Neural cell (in vitro differentiated cells): ENCODE measurements at regions not wholly inside any gene's neighbourhood (a gene's known extent, or its start where the extent isn't known, plus 50 kb on each side); places are given as distances from the start of the nearest gene placed in this dataset.

Experiments used
- H2AFZ ChIP-seq: fragments of 200-600, 300-800 bp; sonication (generic), shearing (Covaris generic); 2 replicates; pipeline ENCODE4 v1.6.0; 2014; ENCODE audit warnings: low read depth, mild to moderate bottlenecking, antibody characterized with exemption, low read length, moderate library complexity
- H3F3A ChIP-seq: fragments of 200-600 bp; shearing (Covaris generic); 2 replicates; pipeline ENCODE4 v1.6.1; 2016; ENCODE audit warnings: mild to moderate bottlenecking, moderate library complexity, mixed read lengths, antibody characterized with exemption, low read length; ENCODE audit not compliant: insufficient read depth, poor library complexity, severe bottlenecking
- H3K27ac ChIP-seq: fragments of 200-600, 300-800 bp; sonication (generic), shearing (Covaris generic); 2 replicates; pipeline ENCODE4 v1.5.1; 2014; ENCODE audit warnings: mild to moderate bottlenecking, low read length, moderate library complexity
- H3K27me3 ChIP-seq: fragments of 300-800, 200-600 bp; sonication (generic), shearing (Covaris generic); 2 replicates; pipeline ENCODE4 v1.6.0; 2014; ENCODE audit warnings: mild to moderate bottlenecking, low read depth, low read length, moderate library complexity; ENCODE audit not compliant: insufficient read depth
- H3K36me3 ChIP-seq: fragments of 300-800, 200-600 bp; sonication (generic), shearing (Covaris generic); 2 replicates; pipeline ENCODE4 v1.5.1; 2014; ENCODE audit warnings: mild to moderate bottlenecking, antibody characterized with exemption, low read length, moderate library complexity; ENCODE audit not compliant: insufficient read depth
- H3K4me2 ChIP-seq: fragments of 300-800, 200-600 bp; sonication (generic), shearing (Covaris generic); 2 replicates; pipeline ENCODE4 v1.6.0; 2014; ENCODE audit warnings: mild to moderate bottlenecking, low read length
- H3K4me3 ChIP-seq: fragments of 300-800, 200-600 bp; sonication (generic), shearing (Covaris generic); 2 replicates; pipeline ENCODE4 v1.5.1; 2014; ENCODE audit warnings: mild to moderate bottlenecking, low read length, moderate library complexity
- H3K79me2 ChIP-seq: fragments of 200-600 bp; shearing (Covaris generic); replicated peaks from 2 replicates; pipeline ENCODE4 v1.6.0; 2014; ENCODE audit warnings: mild to moderate bottlenecking, low read length, moderate library complexity; ENCODE audit not compliant: insufficient read depth
- H3K9ac ChIP-seq: fragments of 300-800, 200-600 bp; sonication (generic), shearing (Covaris generic); 2 replicates; pipeline ENCODE4 v1.6.1; 2016; ENCODE audit warnings: mild to moderate bottlenecking, low read length, mixed read lengths
- H3K9me2 ChIP-seq: fragments of 200-600 bp; shearing (Covaris generic); 2 replicates; pipeline ENCODE4 v1.6.1; 2016; ENCODE audit warnings: mild to moderate bottlenecking, low read length, mixed read lengths; ENCODE audit not compliant: insufficient read depth
- H3K9me3 ChIP-seq: fragments of 200-600, 300-800 bp; sonication (generic), shearing (Covaris generic); 2 replicates; pipeline ENCODE4 v1.6.1; 2016; ENCODE audit warnings: mild to moderate bottlenecking, mixed run types, low read length, moderate library complexity, mixed read lengths
- H4K20me1 ChIP-seq: fragments of 200-600 bp; shearing (Covaris generic); 2 replicates; pipeline ENCODE4 v1.6.1; 2016; ENCODE audit warnings: mild to moderate bottlenecking, mixed run types; ENCODE audit not compliant: insufficient read depth
- CTCF ChIP-seq: fragments of 450-650 bp; IDR thresholded peaks from 2 replicates; pipeline ENCODE4 v1.5.1; 2014; ENCODE audit warnings: antibody characterized with exemption, mild to moderate bottlenecking, moderate library complexity; ENCODE audit not compliant: poor library complexity, severe bottlenecking
- EP300 ChIP-seq: fragments of 450-650 bp; conservative IDR thresholded peaks from 2 replicates; pipeline ENCODE4 v1.6.1; 2014; ENCODE audit warnings: antibody characterized with exemption, mild to moderate bottlenecking, moderate library complexity; ENCODE audit not compliant: poor library complexity, severe bottlenecking
- EZH2 ChIP-seq: fragments of 200-600, 300-800 bp; shearing (Covaris generic), sonication (generic); IDR thresholded peaks from 2 replicates; pipeline ENCODE4 v1.6.1; 2014; ENCODE audit warnings: antibody characterized with exemption, low read length, borderline replicate concordance, mild to moderate bottlenecking; ENCODE audit not compliant: insufficient read depth, poor library complexity, severe bottlenecking
- MXI1 ChIP-seq: fragments of 450-650 bp; conservative IDR thresholded peaks from 2 replicates; pipeline ENCODE4 v1.6.1; 2014; ENCODE audit warnings: antibody characterized with exemption, mild to moderate bottlenecking; ENCODE audit not compliant: poor library complexity, severe bottlenecking
- POLR2AphosphoS5 ChIP-seq: IDR thresholded peaks from 2 replicates; pipeline ENCODE4 v1.6.1; 2012
- RAD21 ChIP-seq: fragments of 450-650 bp; conservative IDR thresholded peaks from 2 replicates; pipeline ENCODE4 v1.6.1; 2014; ENCODE audit warnings: antibody characterized with exemption, mild to moderate bottlenecking, moderate library complexity
- REST ChIP-seq: IDR thresholded peaks from 2 replicates; pipeline ENCODE4 v1.6.1; 2012; ENCODE audit warnings: borderline replicate concordance
- SMC3 ChIP-seq: fragments of 450-650 bp; conservative IDR thresholded peaks from 2 replicates; pipeline ENCODE4 v1.6.1; 2014; ENCODE audit warnings: antibody characterized with exemption, mild to moderate bottlenecking, moderate library complexity; ENCODE audit not compliant: poor library complexity
- TAF1 ChIP-seq: IDR thresholded peaks from 2 replicates; pipeline ENCODE4 v1.6.1; 2012; ENCODE audit warnings: low read depth

GRCh38 chr5:71961786-71962185, 145.5 kb upstream of the MAP1B start:
- no peak overlapping the region for H3K27ac ChIP-seq
- no peak overlapping the region for H3K9ac ChIP-seq
- no peaks in the 10 kb centered on the region for H3K9me2 ChIP-seq
- H3K36me3 ChIP-seq: no peaks in the 10 kb centered on the region
- H3K27me3 ChIP-seq: no peaks in the 10 kb centered on the region
- H3K4me2 ChIP-seq: no peak overlapping the region
- H3K9me3 ChIP-seq: no peaks in the 10 kb centered on the region
- no peaks in the 10 kb centered on the region for H3F3A ChIP-seq
- no peaks in the 10 kb centered on the region for H4K20me1 ChIP-seq
- no peak for TF ChIP-seq REST
- TF ChIP-seq EZH2: no peak
- no peak for TF ChIP-seq POLR2AphosphoS5
- no peak for TF ChIP-seq EP300
- TF ChIP-seq TAF1: no peak
- no peak for TF ChIP-seq CTCF
- TF ChIP-seq SMC3: no peak
- H3K79me2 ChIP-seq: no peaks in the 10 kb centered on the region
- H2AFZ ChIP-seq: no peak overlapping the region
- H3K4me3 ChIP-seq: no peak overlapping the region

GRCh38 chr5:71969460-71969859, 137.8 kb upstream of the MAP1B start:
- TF ChIP-seq CTCF: no peak
- TF ChIP-seq RAD21: no peak
- TF ChIP-seq POLR2AphosphoS5: no peak
- TF ChIP-seq MXI1: no peak
- TF ChIP-seq TAF1: no peak
- no peak for TF ChIP-seq SMC3
- no peak for TF ChIP-seq EP300
- TF ChIP-seq EZH2: no peak
- Histone ChIP-seq H3K9me3 (no peaks in the 10 kb centered on the region), H3K9ac (no peak overlapping the region), H3K36me3 (no peaks in the 10 kb centered on the region), H3K79me2 (no peaks in the 10 kb centered on the region), H4K20me1 (no peaks in the 10 kb centered on the region), H3K4me3 (no peak overlapping the region), H3K27ac (peak overlapping the region; percentile 72), H3K9me2 (no peaks in the 10 kb centered on the region), H3K4me2 (peak overlapping the region; percentile 4), H2AFZ (no peak overlapping the region), H3F3A (no peaks in the 10 kb centered on the region), H3K27me3 (no peaks in the 10 kb centered on the region)
